GM12891 (cell line): ENCODE measurements at regions not wholly inside any gene's neighbourhood (a gene's known extent, or its start where the extent isn't known, plus 50 kb on each side); places are given as distances from the start of the nearest gene placed in this dataset.

Experiments
- PAX5 ChIP-seq: IDR thresholded peaks from 2 replicates; pipeline ENCODE4 v1.6.1; 2011; ENCODE audit warnings: low read length, moderate library complexity, mild to moderate bottlenecking; ENCODE audit not compliant: insufficient read depth, severe bottlenecking
- POLR2A ChIP-seq: IDR thresholded peaks from 2 replicates; pipeline ENCODE4 v1.6.1; 2011; ENCODE audit warnings: low read depth, low read length, control low read depth
- POLR2AphosphoS5 ChIP-seq: IDR thresholded peaks from 2 replicates; pipeline ENCODE4 v1.6.1; 2011; ENCODE audit warnings: low read depth, low read length, control low read depth
- SPI1 ChIP-seq: IDR thresholded peaks from 2 replicates; pipeline ENCODE4 v1.6.1; 2011; ENCODE audit warnings: low read depth, low read length, control low read depth
- TAF1 ChIP-seq: IDR thresholded peaks from 2 replicates; pipeline ENCODE4 v1.6.1; 2011; ENCODE audit warnings: low read depth, low read length, control low read depth

GRCh38 chr6:91826128-91826527, 1239.3 kb upstream of the MAP3K7 start:
- TF ChIP-seq POLR2AphosphoS5 (no peak), POLR2A (no peak), SPI1 (no peak), TAF1 (no peak), PAX5 (no peak)
